ENCODE measurements at regions not wholly inside any gene's neighbourhood (a gene's known extent, or its start where the extent isn't known, plus 50 kb on each side); places are given as distances from the start of the nearest gene placed in this dataset.

DNA sequence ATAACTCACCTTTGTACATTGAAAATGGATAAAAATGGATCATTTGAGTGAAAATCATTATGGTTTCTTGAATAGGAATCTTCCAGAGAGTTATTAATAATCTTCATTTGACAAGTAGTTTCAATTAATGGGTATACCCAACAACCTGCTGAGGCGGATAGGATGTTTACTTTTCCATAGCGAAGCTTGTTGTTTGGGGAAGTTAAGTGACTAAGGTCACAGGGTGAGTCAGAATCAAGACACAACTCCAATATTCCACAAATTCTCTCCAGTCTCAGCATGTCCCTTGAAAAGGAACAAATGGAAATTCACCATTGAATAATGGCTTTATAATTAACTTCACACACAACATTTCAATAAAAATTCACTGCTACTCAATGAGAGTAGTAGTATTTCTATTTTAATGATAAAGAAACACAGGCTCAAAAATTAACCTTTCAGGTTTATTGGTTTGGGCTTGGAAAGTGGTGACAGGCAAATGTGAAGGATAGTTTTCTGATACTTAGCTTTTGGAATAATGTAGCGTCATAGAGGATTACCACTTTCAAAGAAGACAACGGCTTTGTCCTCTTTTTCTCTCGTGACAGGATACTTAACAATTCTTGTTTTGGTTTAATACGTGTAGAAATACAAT, 211.3 kb downstream of the GPD2 start:
- DNase-seq (ENCODE audit: low read depth): no peak

DNA sequence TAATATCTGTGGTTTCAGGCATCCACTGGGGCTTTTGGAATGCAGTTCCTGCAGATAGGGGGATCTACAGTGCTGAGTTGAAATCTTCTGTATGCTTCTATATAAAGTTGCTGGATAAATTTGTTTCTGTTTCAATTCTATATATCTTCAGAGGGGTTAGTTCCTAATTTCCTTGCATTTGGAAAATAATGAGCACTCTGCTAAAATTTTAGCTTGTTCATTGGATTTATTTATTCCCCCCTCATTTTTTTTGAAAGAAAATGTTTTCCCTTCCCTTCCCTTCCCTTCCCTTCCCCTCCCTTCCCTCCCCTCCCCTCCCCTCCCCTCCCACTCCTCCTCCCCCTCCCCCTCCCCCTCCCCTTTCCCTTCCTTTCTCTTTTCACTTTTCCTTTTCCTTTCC, 212.3 kb downstream of the GPD2 start:
- no peak for DNase-seq (ENCODE audit: low read depth)

DNA sequence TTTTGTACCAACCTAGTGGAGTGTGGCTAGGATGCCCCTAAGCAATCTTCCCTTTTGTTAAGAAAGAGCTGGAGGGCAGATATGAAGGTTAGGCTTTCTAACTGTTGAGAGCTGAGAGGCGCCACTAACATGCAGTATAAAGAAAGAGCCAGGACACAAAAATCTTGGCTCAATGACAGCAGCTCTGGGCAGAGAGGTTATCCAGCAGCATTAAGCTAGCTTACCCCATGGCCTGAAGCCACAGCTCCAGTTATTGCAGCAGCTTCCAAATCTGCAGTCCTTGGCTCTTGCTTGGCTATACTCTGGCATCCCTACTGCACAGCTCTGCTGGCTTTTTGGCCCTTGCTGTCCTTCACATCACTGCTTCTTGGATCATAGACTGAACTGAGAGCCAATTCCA, 213.4 kb downstream of the GPD2 start:
- DNase-seq (ENCODE audit: low read depth): no peak

DNA sequence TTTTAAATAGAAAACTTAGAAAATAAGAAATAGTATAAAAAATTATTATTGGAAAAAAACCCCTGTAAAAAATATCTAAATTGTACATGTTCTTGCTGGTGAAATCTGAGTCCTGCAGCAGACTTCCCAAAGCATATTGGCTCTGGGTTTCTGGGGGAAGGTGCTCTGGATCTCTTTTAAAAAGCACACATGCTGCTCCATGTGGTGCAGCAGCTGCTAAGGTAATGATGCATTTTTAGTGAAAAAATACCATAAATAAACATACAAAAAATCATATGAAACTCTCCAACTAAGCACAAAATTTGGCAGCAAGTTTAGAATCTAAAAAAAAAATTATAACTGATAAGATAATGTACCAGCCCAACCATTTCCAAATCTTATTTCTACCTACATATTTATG, 216.5 kb downstream of the GPD2 start:
- DNase-seq (ENCODE audit: low read depth): no peak

DNA sequence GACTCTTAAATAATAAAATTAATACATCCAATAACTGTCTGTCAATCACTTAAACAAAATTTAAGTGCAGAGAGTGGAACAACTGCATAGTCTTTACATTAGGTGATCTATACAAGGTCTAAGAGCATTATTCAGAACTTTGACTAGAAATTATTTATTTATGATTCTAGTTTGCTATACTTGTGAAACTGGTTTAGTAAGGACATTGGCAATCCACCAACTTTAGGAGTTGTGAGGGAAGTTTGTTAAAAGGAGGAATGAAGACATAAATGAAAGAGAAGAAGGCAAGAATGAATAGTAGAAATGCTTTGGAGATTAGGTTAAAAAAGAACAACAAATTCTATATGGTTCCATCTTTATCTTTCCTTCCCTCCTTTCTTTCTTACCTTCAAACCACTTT, 217.5 kb downstream of the GPD2 start:
- DNase-seq (ENCODE audit: low read depth): no peak

DNA sequence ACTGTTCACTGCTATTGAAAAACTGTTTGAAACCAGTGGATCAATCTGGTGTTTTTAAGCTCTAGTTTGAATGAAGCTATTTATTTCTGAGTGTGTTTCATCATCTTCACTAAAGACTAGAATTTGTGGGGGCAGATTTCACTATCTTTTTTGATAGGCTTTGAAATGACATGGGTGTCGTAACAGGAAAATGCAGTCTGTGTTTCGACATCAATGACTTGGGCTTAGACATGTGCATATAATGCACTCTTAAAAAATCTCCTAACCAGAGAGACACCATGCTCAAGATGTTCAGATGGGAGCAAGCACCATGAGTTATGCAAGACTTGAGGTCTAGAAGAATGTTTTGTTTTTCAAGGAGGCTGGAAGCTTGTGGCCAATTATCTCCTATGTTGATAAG, 221.6 kb downstream of the GPD2 start:
- peak; percentile 23 for DNase-seq (ENCODE audit: low read depth)

DNA sequence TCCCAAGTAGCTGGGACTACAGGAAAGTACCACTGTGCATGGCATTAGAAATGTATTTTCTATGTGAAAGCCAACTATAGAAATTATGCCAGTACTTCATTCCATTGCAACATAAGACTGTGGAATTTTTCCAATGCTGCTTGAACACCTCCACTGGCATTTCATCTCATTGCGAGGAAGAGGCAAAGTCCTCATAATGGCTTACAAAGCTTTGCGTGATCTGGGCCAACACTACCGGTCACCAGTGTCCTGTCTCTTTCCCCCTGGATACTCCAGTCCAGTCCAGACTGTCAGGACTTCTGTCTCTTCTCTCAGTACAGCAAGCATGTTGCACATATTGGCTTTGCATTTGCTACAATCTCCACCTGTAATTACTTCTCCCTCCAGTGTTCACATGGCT, 223.5 kb downstream of the GPD2 start:
- no peak for DNase-seq (ENCODE audit: low read depth)

DNA sequence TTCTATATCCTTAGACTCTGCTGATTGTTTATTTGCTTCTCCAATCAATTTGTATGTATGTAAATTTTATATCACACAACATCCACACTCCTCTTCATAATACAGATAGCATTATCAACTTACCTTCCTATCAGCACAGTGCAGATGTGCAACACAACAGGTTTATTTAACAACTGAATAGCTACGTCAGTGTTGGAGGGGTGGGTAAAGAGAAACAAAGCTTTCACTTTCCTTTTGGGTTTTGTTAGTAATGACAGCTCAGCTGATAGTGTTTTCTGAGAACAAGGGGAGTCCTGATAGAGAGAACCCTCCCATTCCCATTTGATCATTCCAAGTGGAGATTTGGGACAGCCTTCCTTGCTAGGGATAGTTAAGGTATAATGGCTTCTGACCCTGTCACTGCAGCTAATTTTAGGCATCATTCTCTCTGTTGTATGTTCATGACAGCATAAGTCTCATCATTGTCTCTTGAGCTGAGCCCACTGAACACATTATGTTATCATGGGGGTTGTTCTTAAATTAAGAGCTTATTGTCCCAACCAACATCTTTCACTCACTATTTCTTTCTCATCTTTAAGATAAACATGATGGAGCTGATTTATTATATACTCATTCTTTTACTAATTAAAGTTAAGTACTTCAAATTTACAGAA, 227.7 kb downstream of the GPD2 start:
- DNase-seq (ENCODE audit: low read depth): no peak

DNA sequence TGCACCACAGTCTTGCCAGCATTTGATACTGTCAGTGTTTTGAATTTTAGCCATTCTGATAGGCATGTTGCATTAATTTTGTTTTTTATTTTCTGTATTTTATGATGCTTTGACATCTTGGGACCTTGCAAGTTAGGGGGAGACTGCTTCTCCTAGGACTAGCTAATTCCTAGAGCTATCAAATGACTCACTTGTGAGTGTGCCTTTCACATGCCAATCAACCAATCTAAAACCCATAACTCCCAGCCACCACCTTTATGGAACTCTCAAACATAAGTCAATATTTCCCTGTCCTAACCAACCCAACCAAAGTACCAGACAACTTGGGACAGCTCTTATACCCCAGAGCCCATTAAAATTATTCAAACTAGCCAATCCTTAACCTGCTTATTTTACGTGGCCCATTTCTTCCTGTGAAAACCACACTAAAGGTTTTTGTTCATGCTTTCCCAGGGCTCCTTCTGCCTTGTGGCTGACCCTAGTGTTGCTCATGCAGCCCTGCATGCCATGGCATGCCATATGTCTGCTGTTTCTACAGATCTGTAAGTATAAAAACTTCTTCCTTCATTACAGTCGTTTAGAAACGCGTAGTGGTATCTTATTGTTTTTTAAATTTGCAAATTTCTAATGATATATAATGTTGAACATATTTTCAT, 230.1 kb downstream of the GPD2 start:
- DNase-seq (ENCODE audit: low read depth): no peak

DNA sequence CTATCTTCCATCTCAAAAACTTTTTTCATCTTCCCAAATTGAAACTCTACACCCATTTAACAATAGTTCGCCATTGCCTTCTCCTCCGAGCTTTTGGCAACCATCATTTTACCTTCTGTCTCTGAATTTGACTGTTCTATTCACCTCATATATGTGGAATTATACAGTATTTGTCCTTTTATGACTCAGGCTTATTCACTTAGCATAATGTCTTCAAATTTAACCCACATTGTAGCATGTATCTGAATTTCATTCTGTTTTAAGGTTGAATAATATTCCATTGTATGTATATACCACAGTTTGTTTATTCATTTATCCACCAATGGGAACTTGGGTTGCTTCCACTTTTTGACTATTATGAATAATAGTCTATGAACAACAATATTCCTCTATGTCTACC, 233.9 kb downstream of the GPD2 start:
- DNase-seq (ENCODE audit: low read depth): no peak

DNA sequence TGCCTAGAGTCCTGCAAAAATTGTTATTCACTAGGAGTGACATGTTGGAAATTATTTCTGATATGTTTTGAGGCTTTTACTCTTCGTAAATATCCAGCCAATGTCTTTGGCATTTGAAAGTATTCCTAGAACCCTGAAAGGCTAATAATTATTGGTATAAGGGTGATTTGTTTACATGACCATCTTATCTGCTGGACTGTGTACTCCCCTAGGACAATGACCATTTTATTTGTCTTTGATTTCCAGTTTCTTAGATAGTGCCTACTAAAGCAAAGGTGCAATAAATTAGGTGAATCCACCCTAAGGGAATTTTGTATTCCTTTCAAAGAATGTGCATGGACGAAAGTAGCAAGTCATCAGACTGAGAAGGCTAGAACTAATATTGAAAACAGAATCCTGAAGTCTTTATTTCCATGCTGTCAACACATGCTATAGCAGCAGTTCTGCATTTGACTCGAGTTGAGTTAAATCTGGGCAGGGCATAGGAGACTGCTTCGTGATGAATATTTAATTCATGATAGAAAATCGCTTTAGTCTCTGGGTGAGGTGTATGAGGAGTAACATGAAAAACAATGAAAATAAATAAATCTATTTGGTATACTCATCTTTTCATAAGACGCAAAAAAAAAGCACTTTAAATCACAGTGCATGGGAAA, 235.7 kb downstream of the GPD2 start:
- no peak for DNase-seq (ENCODE audit: low read depth)

DNA sequence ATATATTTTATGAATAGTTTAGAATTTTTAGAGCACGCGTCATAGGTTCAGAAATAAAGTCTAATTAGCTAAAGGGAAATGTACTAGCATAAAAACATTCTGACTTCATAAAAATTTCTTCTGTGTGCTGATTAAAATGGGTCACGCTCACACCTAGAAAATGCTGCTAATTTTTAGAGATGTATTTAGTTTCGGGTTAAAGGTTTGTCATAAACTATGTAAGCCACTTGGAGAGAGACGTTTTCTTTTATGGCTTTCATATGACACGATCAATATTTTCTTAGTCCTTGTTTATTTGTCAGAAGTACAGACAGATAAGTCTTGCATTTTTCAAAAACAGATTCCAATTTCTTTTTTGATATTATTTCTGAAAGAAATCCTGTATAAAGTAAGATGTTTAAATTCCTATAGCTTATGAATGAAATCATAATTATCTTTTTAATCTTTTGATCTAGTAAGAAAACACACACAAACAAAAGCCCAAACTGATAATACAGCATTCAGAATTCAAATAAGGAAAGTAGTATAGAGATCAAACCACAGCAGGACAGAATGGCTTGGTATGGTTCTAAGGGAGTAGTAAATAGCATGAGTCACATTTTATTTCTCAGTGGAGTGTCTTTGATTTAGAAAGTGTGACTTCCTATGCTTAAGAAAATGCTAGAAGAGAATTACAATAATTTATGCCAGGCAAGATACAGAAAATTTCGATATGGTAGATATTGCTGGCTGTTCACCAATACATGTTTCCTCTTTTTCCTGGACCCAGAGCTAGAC, 236.6 kb downstream of the GPD2 start:
- DNase-seq (ENCODE audit: low read depth): peak; percentile 8

DNA sequence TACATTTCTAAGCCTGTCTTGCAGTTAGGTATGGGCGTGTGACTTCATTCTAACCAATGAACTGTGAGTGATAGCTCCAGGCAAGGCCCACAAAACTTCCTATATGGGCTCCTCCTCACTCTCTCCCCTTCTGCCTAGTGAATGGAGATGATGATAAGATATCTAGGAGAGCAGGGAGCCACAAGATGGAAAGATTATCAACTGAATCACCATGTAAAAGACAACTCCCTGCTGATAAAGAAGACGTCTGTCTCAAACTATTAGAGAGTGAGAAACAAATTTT, 237.1 kb downstream of the GPD2 start:
- no peak for DNase-seq (ENCODE audit: low read depth)

DNA sequence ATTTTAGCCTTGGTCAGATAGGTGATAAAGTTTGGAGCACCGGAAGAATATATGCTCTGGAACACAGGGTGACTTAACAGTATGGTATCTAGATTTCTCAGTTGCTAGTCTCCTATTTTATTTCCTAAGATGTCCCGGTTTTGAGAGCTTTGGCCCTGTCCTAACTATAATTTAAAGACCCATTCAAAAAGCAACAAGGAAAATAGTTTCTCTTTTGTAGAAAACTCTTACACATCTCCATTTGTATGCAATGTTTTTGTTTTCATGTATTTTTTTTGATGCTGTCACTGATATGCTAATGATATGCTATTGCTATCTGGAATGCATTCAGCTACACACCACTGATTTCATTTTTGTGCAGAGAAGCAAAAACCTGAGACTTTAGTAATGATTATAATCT, 237.8 kb downstream of the GPD2 start:
- no peak for DNase-seq (ENCODE audit: low read depth)

DNA sequence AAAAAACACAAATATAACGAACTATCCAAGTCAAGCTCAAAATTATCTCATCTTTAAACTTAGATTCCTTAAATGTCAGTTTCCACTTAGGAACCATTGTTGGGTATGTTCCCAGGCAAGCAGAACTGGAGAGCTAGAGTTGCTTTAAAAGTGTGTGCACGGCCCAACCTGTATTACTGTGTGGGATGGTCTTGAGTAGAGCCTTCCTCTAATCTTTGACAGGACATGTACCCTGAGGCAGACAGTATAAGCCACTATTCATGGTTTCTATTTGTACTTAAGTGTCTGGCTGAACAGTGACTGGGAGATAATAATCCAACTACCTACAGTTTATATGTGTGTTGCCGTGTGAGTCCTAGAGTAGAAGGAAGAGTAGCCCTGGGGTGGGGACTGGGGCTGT, 239.7 kb downstream of the GPD2 start:
- DNase-seq (ENCODE audit: low read depth): no peak

DNA sequence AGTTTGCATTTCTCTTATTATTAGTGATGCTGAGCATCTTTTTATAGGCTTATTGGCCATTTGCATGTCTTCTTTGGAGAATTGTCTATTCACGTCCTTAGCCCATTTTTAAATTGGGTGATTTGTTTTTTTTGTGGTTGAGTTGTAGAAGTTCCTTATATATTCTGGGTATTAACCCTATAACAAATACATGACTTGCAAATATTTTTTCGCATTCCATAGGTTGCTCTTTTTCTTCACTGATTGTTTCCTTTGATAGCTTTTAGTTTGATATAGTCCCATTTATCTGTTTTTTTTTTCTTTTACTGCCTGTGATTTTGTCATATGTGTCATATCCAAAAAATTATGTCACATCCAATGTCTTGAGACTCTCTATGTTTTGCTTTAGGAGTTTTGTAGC, 243.6 kb downstream of the GPD2 start:
- DNase-seq (ENCODE audit: low read depth): no peak

DNA sequence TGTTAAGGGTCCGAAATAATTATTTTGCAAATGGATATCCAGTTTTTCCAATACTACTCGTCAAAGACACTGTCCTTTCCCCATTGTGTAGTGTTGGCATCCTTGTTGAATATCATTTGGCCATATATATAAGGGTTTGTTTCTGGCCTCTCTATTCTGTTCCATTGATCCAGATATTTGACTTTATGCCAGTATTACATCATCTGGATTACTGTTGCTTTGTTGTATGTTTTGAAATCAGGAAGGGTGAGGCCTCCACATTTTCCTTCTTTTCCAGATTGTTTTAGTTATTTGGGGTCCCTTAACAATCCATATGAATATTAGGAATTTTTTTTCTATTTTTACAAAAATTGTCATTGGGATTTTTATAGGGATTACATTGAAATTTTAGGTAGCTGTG, 244.1 kb downstream of the GPD2 start:
- no peak for DNase-seq (ENCODE audit: low read depth)

DNA sequence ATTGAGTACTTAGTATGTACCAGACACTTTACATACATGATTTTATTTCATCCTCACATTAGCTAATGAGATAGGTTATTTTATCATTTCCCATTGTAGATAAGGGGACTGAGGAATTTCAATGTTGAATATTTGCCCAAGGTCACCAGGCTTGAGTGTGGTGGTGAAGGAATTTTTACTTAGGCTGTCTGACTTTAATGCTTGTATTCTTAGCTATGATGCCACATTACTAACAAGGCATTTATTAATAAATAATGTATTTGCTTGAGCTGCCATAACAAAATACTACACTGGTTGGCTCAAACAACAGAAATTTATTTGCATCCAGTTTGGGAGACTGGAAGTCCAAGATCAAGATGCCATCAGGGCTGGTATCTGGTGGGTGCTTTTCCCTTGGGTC, 250.9 kb downstream of the GPD2 start:
- DNase-seq (ENCODE audit: low read depth): peak; percentile 54

DNA sequence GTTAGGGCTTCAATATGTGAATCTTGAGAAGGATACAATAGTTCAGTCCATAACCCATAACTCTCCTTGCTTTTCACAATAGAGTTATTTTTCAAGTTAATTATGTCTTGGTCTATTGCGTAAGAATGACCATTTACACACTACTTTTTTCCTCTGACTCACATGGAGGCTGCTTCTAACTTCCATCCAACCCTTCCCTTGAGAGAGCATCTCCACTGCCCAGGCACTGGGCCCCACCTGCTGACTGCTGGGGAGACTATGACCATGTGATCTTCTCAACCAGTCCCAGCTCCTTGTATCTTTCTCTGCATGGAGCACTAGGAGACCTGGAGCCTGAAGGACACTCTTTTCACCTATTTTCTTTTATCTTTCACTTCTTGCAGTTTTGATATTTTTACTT, 251.5 kb downstream of the GPD2 start:
- peak; percentile 71 for DNase-seq (ENCODE audit: low read depth)

DNA sequence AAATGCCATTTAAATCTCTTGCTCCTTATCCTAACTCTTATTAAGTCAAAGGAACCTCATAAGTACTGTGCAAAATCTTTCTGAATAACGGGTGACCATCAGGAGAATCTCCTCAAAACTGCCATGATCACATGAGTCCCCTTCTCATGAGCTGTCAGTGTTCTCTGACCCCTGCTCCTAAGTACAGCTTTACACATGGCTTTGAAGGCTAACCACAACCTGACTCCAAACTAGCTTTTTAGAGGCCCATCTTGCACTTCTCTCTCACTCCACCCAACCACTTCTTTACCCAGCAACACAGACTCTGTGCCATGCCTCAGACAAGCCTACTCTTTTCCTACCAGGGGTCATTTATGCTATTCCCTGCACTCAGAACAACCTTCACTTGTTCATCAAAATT, 253.8 kb downstream of the GPD2 start:
- no peak for DNase-seq (ENCODE audit: low read depth)

DNA sequence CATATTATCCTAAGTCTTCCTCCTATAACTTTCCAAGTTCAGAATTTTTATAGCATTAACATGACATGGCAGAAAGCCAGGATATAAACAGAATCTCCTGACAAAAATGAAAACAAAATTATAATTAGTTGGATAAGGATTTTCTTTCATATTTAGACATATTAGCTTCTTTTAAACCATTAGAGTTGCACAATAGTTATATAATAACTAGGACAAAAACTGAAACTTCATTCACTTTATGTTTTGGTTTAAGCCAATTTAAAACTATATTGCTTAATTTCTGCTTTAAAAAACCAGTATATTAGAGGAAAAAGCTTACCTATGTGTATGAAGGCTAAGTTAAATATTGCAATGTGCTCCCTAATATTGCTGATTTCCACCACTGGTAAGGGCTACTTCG, 254.8 kb downstream of the GPD2 start:
- no peak for DNase-seq (ENCODE audit: low read depth)

DNA sequence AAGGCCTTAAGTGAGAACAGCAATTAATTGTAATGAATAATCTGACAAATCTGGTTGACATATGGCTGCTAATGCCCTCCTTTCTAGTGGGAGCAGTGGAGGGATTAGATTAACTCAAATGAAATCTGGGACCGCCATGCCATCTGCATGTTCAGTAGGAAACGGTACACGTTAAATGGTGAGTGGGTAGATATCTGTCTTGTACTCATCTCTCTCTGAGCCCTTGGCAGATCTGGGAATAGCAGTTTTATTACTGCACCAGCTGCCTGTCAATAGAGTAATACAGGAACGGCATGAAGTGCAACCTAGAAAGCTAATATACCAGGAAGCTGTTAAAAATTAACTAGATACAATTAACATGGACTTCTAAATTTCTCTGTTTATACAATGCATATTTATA, 258.8 kb downstream of the GPD2 start:
- no peak for DNase-seq (ENCODE audit: low read depth)

DNA sequence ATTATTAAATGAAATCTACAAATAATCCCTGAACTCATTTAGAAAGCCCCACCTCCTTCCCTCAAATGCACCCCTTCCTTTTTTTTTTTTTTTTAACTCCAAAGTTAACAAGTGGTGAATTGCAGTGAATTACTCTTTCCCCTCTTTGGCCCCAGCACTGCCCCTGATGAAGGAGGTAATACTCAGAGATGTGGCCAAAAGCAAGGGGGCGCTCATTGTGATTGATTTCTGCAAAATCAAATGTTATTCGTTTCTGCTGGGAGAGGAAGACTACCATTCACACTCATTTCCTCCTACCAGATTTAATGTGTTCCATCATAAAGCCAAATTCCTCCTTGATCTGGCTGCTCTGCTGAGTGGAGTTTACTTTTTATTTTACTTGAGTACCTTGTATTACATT, 259.4 kb downstream of the GPD2 start:
- no peak for DNase-seq (ENCODE audit: low read depth)
